Osteocyte (in vitro differentiated cells): ENCODE measurements at regions not wholly inside any gene's neighbourhood (a gene's known extent, or its start where the extent isn't known, plus 50 kb on each side); places are given as distances from the start of the nearest gene placed in this dataset.
"Not testable (repeated sequence)": the region's sequence is repeated elsewhere in the genome, so short reads cannot be mapped to it uniquely, and the experiment has no call there.

Source experiments
- DNase-seq: peaks from one replicate; pipeline ENCODE4 v3.0.0; 2021; ENCODE audit warnings: mixed read lengths; ENCODE audit not compliant: unreplicated experiment; ENCODE audit errors: extremely low spot score
- H3K27ac Mint-ChIP-seq: one replicate; pipeline ENCODE4 v1.8.0; 2021; ENCODE audit warnings: mild to moderate bottlenecking, mixed read lengths; ENCODE audit not compliant: unreplicated experiment
- H3K27me3 Mint-ChIP-seq: one replicate; pipeline ENCODE4 v1.8.0; 2021; ENCODE audit warnings: mixed read lengths; ENCODE audit not compliant: unreplicated experiment
- H3K36me3 Mint-ChIP-seq: one replicate; pipeline ENCODE4 v1.8.0; 2021; ENCODE audit warnings: mixed read lengths; ENCODE audit not compliant: unreplicated experiment
- H3K4me1 Mint-ChIP-seq: one replicate; pipeline ENCODE4 v1.8.0; 2021; ENCODE audit warnings: mixed read lengths; ENCODE audit not compliant: unreplicated experiment
- H3K4me3 Mint-ChIP-seq: one replicate; pipeline ENCODE4 v1.8.0; 2021; ENCODE audit warnings: mild to moderate bottlenecking, moderate library complexity, mixed read lengths; ENCODE audit not compliant: unreplicated experiment
- H3K9me3 Mint-ChIP-seq: one replicate; pipeline ENCODE4 v1.8.0; 2021; ENCODE audit warnings: mixed read lengths; ENCODE audit not compliant: unreplicated experiment
- CTCF ChIP-seq: fragments of 200-600 bp; sonication (generic); IDR thresholded peaks from 2 replicates; pipeline ENCODE4 v1.5.0; 2021; ENCODE audit warnings: antibody characterized with exemption, mild to moderate bottlenecking, moderate library complexity

DNA sequence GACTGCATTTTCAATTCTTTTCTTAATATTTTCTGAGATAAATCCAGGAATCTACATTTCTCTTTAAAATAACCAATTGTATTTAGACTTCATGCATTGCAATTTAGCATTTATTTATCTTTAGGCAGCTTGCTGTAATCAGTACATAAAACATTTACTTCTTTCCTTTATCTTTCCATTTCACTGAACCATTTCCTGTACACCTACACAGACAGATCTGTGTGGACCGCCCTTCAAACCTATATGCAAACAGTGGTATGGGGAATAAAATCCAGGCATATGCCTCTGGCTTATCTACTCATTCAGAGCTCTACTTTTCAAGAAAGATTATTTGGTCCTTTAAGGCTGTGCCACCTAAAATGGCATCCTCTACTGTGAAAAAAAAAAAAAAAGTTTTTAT is 640.0 kb downstream of the MAT2B start:
- Mint-ChIP-seq H3K27ac (no peak overlapping the region), H3K4me1 (no peaks in the 10 kb centered on the region), H3K9me3 (no peaks in the 10 kb centered on the region), H3K4me3 (no peak overlapping the region), H3K27me3 (peaks cover 3% of the 10 kb centered on the region), H3K36me3 (no peaks in the 10 kb centered on the region)
- no peak for DNase-seq
- no peak for TF ChIP-seq CTCF

GRCh38 chr5:164146223-164146622 is 640.8 kb downstream of the MAT2B start:
- no peak for TF ChIP-seq CTCF
- no peaks in the 10 kb centered on the region for H3K9me3 Mint-ChIP-seq
- no peak overlapping the region for H3K27ac Mint-ChIP-seq
- no peak for DNase-seq
- H3K27me3 Mint-ChIP-seq, result peaks cover 3% of the 10 kb centered on the region
- no peak overlapping the region for H3K4me3 Mint-ChIP-seq
- no peaks in the 10 kb centered on the region for H3K36me3 Mint-ChIP-seq
- H3K4me1 Mint-ChIP-seq, result no peaks in the 10 kb centered on the region

DNA sequence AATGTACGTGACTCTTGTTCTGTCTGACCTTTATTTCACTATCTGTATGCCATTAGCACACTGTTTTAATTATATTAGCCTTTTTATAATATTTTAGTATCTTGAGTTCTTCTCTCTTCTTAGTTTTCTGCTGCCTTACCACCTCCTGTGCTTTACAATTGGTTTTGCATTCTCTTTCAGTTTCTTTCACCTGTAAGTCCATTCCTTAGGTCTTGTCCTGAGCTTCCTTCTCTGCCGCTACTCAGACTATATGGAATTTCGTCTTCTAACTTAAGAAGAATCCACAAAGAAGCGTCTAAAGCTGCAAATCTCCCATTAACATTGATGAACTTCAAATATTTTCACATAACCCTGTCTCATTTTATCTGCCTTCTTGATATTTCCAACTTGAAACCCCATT is 642.9 kb downstream of the MAT2B start:
- peaks cover 3% of the 10 kb centered on the region for H3K27me3 Mint-ChIP-seq
- no peaks in the 10 kb centered on the region for H3K4me1 Mint-ChIP-seq
- no peak for TF ChIP-seq CTCF
- peaks cover 7% of the 10 kb centered on the region for H3K9me3 Mint-ChIP-seq
- no peak overlapping the region for H3K4me3 Mint-ChIP-seq
- no peak for DNase-seq
- no peaks in the 10 kb centered on the region for H3K36me3 Mint-ChIP-seq
- no peak overlapping the region for H3K27ac Mint-ChIP-seq

GRCh38 chr5:164152539-164152938 is 647.1 kb downstream of the MAT2B start:
- not testable (repeated sequence) for H3K27ac Mint-ChIP-seq, H3K36me3 Mint-ChIP-seq, H3K4me3 Mint-ChIP-seq, H3K27me3 Mint-ChIP-seq, DNase-seq, H3K4me1 Mint-ChIP-seq, H3K9me3 Mint-ChIP-seq

GRCh38 chr5:164153469-164154172 is 648.2 kb downstream of the MAT2B start:
- H3K4me3 Mint-ChIP-seq, result no peak overlapping the region
- H3K27me3 Mint-ChIP-seq, result no peaks in the 10 kb centered on the region
- DNase-seq, result no peak
- H3K4me1 Mint-ChIP-seq, result no peaks in the 10 kb centered on the region
- H3K27ac Mint-ChIP-seq, result no peak overlapping the region
- H3K9me3 Mint-ChIP-seq, result peaks cover 7% of the 10 kb centered on the region
- TF ChIP-seq CTCF, result no peak
- H3K36me3 Mint-ChIP-seq, result no peaks in the 10 kb centered on the region

- no peak for TF ChIP-seq CTCF
- no peaks in the 10 kb centered on the region for H3K9me3 Mint-ChIP-seq
Measured at GRCh38 chr5:164170814-164171213, 665.4 kb downstream of the MAT2B start.

More at GRCh38 chr5:164170814-164171213, 665.4 kb downstream of the MAT2B start:
- H3K4me1 Mint-ChIP-seq, result no peaks in the 10 kb centered on the region
- no peak overlapping the region for H3K27ac Mint-ChIP-seq
- no peaks in the 10 kb centered on the region for H3K36me3 Mint-ChIP-seq
- no peak overlapping the region for H3K4me3 Mint-ChIP-seq
- DNase-seq, result no peak
- H3K27me3 Mint-ChIP-seq, result peaks cover 5% of the 10 kb centered on the region
